22Rv1 (cell line): ENCODE measurements at regions not wholly inside any gene's neighbourhood (a gene's known extent, or its start where the extent isn't known, plus 50 kb on each side); places are given as distances from the start of the nearest gene placed in this dataset.

ENCODE experiments used
- CTCF ChIP-seq: fragments of 450-650 bp; IDR thresholded peaks from 2 replicates; pipeline ENCODE4 v1.5.1; 2017; ENCODE audit warnings: mild to moderate bottlenecking
- ZFX ChIP-seq: fragments of 450-650 bp; IDR thresholded peaks from 2 replicates; pipeline ENCODE4 v1.6.1; 2017; ENCODE audit warnings: antibody characterized with exemption, borderline replicate concordance

- TF ChIP-seq CTCF: no peak
- TF ChIP-seq ZFX: no peak
These were observed 210.8 kb upstream of the BTG1 start for GRCh38 chr12:92356425-92356824.
